ENCODE measurements at regions not wholly inside any gene's neighbourhood (a gene's known extent, or its start where the extent isn't known, plus 50 kb on each side); places are given as distances from the start of the nearest gene placed in this dataset.

- H3K27me3 ChIP-seq: no peaks in the 10 kb centered on the region
- intact Hi-C loops (cut with DNase I): no loop called here
- no peak overlapping the region for H3K27ac ChIP-seq
- H3K4me3 ChIP-seq: no peak overlapping the region
- no peaks in the 10 kb centered on the region for H3K9me3 ChIP-seq
- DNase-seq (ENCODE audit: low spot score in 2 of 2): no peak
- H3K36me3 ChIP-seq: no peaks in the 10 kb centered on the region
- no peak for TF ChIP-seq CTCF (IDR thresholded peaks at IDR 0.05)
- H3K4me1 ChIP-seq: no peaks in the 10 kb centered on the region
These were observed 174.0 kb upstream of the MAN1A1 start for GRCh38 chr6:119523556-119523955.

GRCh38 chr6:119521251-119521650, 171.7 kb upstream of the MAN1A1 start:
- intact Hi-C loops (cut with DNase I): no loop called here
- no peak for TF ChIP-seq CTCF (IDR thresholded peaks at IDR 0.05)
- Histone ChIP-seq H3K4me1 (no peaks in the 10 kb centered on the region), H3K36me3 (no peaks in the 10 kb centered on the region), H3K27me3 (no peaks in the 10 kb centered on the region), H3K9me3 (no peaks in the 10 kb centered on the region), H3K27ac (no peak overlapping the region), H3K4me3 (no peak overlapping the region)
- DNase-seq (ENCODE audit: low spot score in 2 of 2): no peak

GRCh38 chr6:119517428-119517827, 167.9 kb upstream of the MAN1A1 start:
- Histone ChIP-seq H3K4me1 (no peaks in the 10 kb centered on the region), H3K27ac (no peak overlapping the region), H3K36me3 (no peaks in the 10 kb centered on the region), H3K4me3 (no peak overlapping the region), H3K9me3 (no peaks in the 10 kb centered on the region), H3K27me3 (no peaks in the 10 kb centered on the region)
- DNase-seq (ENCODE audit: low spot score in 2 of 2): no peak
- intact Hi-C loops (cut with DNase I): no loop called here
- no peak for TF ChIP-seq CTCF (IDR thresholded peaks at IDR 0.05)

GRCh38 chr6:119514345-119514744, 164.8 kb upstream of the MAN1A1 start:
- intact Hi-C loops (cut with DNase I): no loop called here
- H3K9me3 ChIP-seq: no peaks in the 10 kb centered on the region
- no peak overlapping the region for H3K4me3 ChIP-seq
- no peak for DNase-seq (ENCODE audit: low spot score in 2 of 2)
- no peaks in the 10 kb centered on the region for H3K4me1 ChIP-seq
- H3K27me3 ChIP-seq: no peaks in the 10 kb centered on the region
- H3K27ac ChIP-seq: no peak overlapping the region
- no peaks in the 10 kb centered on the region for H3K36me3 ChIP-seq
- TF ChIP-seq CTCF (IDR thresholded peaks at IDR 0.05): no peak

GRCh38 chr6:119511024-119511423, 161.5 kb upstream of the MAN1A1 start:
- intact Hi-C loops (cut with DNase I): no loop called here
- no peaks in the 10 kb centered on the region for H3K36me3 ChIP-seq
- H3K9me3 ChIP-seq: no peaks in the 10 kb centered on the region
- no peak for TF ChIP-seq CTCF (IDR thresholded peaks at IDR 0.05)
- no peaks in the 10 kb centered on the region for H3K4me1 ChIP-seq
- H3K4me3 ChIP-seq: no peak overlapping the region
- no peak for DNase-seq (ENCODE audit: low spot score in 2 of 2)
- no peak overlapping the region for H3K27ac ChIP-seq
- no peaks in the 10 kb centered on the region for H3K27me3 ChIP-seq

GRCh38 chr6:119510246-119510645, 160.7 kb upstream of the MAN1A1 start:
- Histone ChIP-seq H3K27ac (no peak overlapping the region), H3K36me3 (no peaks in the 10 kb centered on the region), H3K27me3 (no peaks in the 10 kb centered on the region), H3K9me3 (no peaks in the 10 kb centered on the region), H3K4me1 (no peaks in the 10 kb centered on the region), H3K4me3 (no peak overlapping the region)
- no peak for DNase-seq (ENCODE audit: low spot score in 2 of 2)
- intact Hi-C loops (cut with DNase I): no loop called here
- no peak for TF ChIP-seq CTCF (IDR thresholded peaks at IDR 0.05)

Data from ascending aorta (tissue), 2 donors.